ENCODE measurements at regions not wholly inside any gene's neighbourhood (a gene's known extent, or its start where the extent isn't known, plus 50 kb on each side); places are given as distances from the start of the nearest gene placed in this dataset.

- Histone ChIP-seq H3K27ac (ENCODE audit: low read depth, low read length, poor library complexity, severe bottlenecking) (no peak overlapping the region), H3K9me2 (ENCODE audit: insufficient read depth, low read length) (no peaks in the 10 kb centered on the region), H3K4me1 (ENCODE audit: insufficient read depth, low read length, poor library complexity, severe bottlenecking) (no peaks in the 10 kb centered on the region), H3K4me3 (ENCODE audit: low read depth, low read length, poor library complexity, severe bottlenecking) (no peak overlapping the region), H3K9me3 (ENCODE audit: low read length) (no peaks in the 10 kb centered on the region), H2AFZ (ENCODE audit: low read length) (no peak overlapping the region), H3K4me2 (ENCODE audit: low read length) (no peak overlapping the region), H4K20me1 (ENCODE audit: insufficient read depth, low read length) (no peaks in the 10 kb centered on the region), H3K79me2 (ENCODE audit: insufficient read depth, low read depth, low read length) (no peaks in the 10 kb centered on the region), H3K36me3 (ENCODE audit: insufficient read depth, low read length) (no peaks in the 10 kb centered on the region)
- intact Hi-C loops (cut with micrococcal nuclease; ENCODE audit: unreplicated experiment): no loop called here
- BruUV-seq (replicated peaks): no TSS peak
- ChIA-PET CTCF (ENCODE audit: unreplicated experiment) (no interaction called here), POLR2A (interaction anchor here (0.6 kb wide), 1 partner anchor 314 kb away, joined by 3 read pairs; no protein-coding TSS in a partner anchor)
- no peak for DNase-seq (ENCODE audit: low spot score)
- TF ChIP-seq, protein P1, sequence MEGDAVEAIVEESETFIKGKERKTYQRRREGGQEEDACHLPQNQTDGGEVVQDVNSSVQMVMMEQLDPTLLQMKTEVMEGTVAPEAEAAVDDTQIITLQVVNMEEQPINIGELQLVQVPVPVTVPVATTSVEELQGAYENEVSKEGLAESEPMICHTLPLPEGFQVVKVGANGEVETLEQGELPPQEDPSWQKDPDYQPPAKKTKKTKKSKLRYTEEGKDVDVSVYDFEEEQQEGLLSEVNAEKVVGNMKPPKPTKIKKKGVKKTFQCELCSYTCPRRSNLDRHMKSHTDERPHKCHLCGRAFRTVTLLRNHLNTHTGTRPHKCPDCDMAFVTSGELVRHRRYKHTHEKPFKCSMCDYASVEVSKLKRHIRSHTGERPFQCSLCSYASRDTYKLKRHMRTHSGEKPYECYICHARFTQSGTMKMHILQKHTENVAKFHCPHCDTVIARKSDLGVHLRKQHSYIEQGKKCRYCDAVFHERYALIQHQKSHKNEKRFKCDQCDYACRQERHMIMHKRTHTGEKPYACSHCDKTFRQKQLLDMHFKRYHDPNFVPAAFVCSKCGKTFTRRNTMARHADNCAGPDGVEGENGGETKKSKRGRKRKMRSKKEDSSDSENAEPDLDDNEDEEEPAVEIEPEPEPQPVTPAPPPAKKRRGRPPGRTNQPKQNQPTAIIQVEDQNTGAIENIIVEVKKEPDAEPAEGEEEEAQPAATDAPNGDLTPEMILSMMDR (conservative IDR thresholded peaks at IDR 0.05; ENCODE audit: low read length): no peak
- no peak for TF ChIP-seq EZH2phosphoT487 (IDR thresholded peaks at IDR 0.05; ENCODE audit: borderline replicate concordance, low read depth, low read length)
Observed at GRCh38 chr12:91319071-91319760, 136.6 kb upstream of the DCN start.

GRCh38 chr12:91317306-91317705, 134.7 kb upstream of the DCN start:
- Histone ChIP-seq H3K9me3 (ENCODE audit: low read length) (no peaks in the 10 kb centered on the region), H3K9me2 (ENCODE audit: insufficient read depth, low read length) (no peaks in the 10 kb centered on the region), H2AFZ (ENCODE audit: low read length) (no peak overlapping the region), H4K20me1 (ENCODE audit: insufficient read depth, low read length) (no peaks in the 10 kb centered on the region), H3K27ac (ENCODE audit: low read depth, low read length, poor library complexity, severe bottlenecking) (no peak overlapping the region), H3K4me1 (ENCODE audit: insufficient read depth, low read length, poor library complexity, severe bottlenecking) (no peaks in the 10 kb centered on the region), H3K36me3 (ENCODE audit: insufficient read depth, low read length) (no peaks in the 10 kb centered on the region), H3K79me2 (ENCODE audit: insufficient read depth, low read depth, low read length) (no peaks in the 10 kb centered on the region), H3K4me2 (ENCODE audit: low read length) (no peak overlapping the region), H3K4me3 (ENCODE audit: low read depth, low read length, poor library complexity, severe bottlenecking) (no peak overlapping the region)
- ChIA-PET CTCF (ENCODE audit: unreplicated experiment) (no interaction called here), POLR2A (no interaction called here)
- intact Hi-C loops (cut with micrococcal nuclease; ENCODE audit: unreplicated experiment): no loop called here
- no peak for DNase-seq (ENCODE audit: low spot score)
- TF ChIP-seq, protein P1 (conservative IDR thresholded peaks at IDR 0.05; ENCODE audit: low read length): no peak
- TF ChIP-seq EZH2phosphoT487 (IDR thresholded peaks at IDR 0.05; ENCODE audit: borderline replicate concordance, low read depth, low read length): no peak
- BruUV-seq (replicated peaks): no TSS peak

- Histone ChIP-seq H3K36me3 (ENCODE audit: insufficient read depth, low read length) (no peaks in the 10 kb centered on the region), H3K4me1 (ENCODE audit: insufficient read depth, low read length, poor library complexity, severe bottlenecking) (no peaks in the 10 kb centered on the region), H3K9me2 (ENCODE audit: insufficient read depth, low read length) (no peaks in the 10 kb centered on the region), H3K4me3 (ENCODE audit: low read depth, low read length, poor library complexity, severe bottlenecking) (no peak overlapping the region), H3K27ac (ENCODE audit: low read depth, low read length, poor library complexity, severe bottlenecking) (no peak overlapping the region), H3K79me2 (ENCODE audit: insufficient read depth, low read depth, low read length) (no peaks in the 10 kb centered on the region), H4K20me1 (ENCODE audit: insufficient read depth, low read length) (no peaks in the 10 kb centered on the region), H2AFZ (ENCODE audit: low read length) (no peak overlapping the region), H3K9me3 (ENCODE audit: low read length) (no peaks in the 10 kb centered on the region), H3K4me2 (ENCODE audit: low read length) (no peak overlapping the region)
- CTCF ChIA-PET (ENCODE audit: unreplicated experiment): no interaction called here
- DNase-seq (ENCODE audit: low spot score): no peak
- intact Hi-C loops (cut with micrococcal nuclease; ENCODE audit: unreplicated experiment): no loop called here
- POLR2A ChIA-PET: no interaction called here
- BruUV-seq (replicated peaks): no TSS peak
- TF ChIP-seq EZH2phosphoT487 (IDR thresholded peaks at IDR 0.05; ENCODE audit: borderline replicate concordance, low read depth, low read length): no peak
- TF ChIP-seq, protein P1 (conservative IDR thresholded peaks at IDR 0.05; ENCODE audit: low read length): no peak
Observed at GRCh38 chr12:91316907-91317269, 134.3 kb upstream of the DCN start.
